Activated CD8-positive, alpha-beta memory T cell treated with anti-CD3 and anti-CD28 coated beads for 36 hours (primary cell): ENCODE measurements at regions not wholly inside any gene's neighbourhood (a gene's known extent, or its start where the extent isn't known, plus 50 kb on each side); places are given as distances from the start of the nearest gene placed in this dataset.
"Not testable (repeated sequence)": the region's sequence is repeated elsewhere in the genome, so short reads cannot be mapped to it uniquely, and the experiment has no call there.

Experiments used
- CTCF ChIA-PET: fragments of 350-600 bp; sonication (Branson Sonifier 250); formaldehyde crosslinking; loops from one replicate; lab custom pipeline; 2021; ENCODE audit warnings: antibody characterized with exemption; lab: Charles Lee
- POLR2A ChIA-PET: fragments of 350-600 bp; sonication (Branson Sonifier 250); formaldehyde crosslinking; loops from one replicate; lab custom pipeline; 2021; ENCODE audit warnings: antibody characterized with exemption; lab: Charles Lee

GRCh38 chr7:126040114-126041045 is 1110.8 kb upstream of the POT1 start:
- ChIA-PET POLR2A (no interaction called here), CTCF (no interaction called here)

GRCh38 chr7:126026421-126027088 is 1096.9 kb upstream of the POT1 start:
- CTCF ChIA-PET = no interaction called here
- POLR2A ChIA-PET = no interaction called here

GRCh38 chr7:126022452-126022851 is 1092.8 kb upstream of the POT1 start:
- ChIA-PET CTCF (no interaction called here), POLR2A (no interaction called here)

- ChIA-PET CTCF (no interaction called here), POLR2A (no interaction called here)
These were observed 1087.1 kb upstream of the POT1 start for GRCh38 chr7:126016722-126017121.

- POLR2A ChIA-PET = no interaction called here
These were observed 1075.4 kb upstream of the POT1 start for GRCh38 chr7:126005064-126005463.

GRCh38 chr7:126001349-126001748 is 1071.7 kb upstream of the POT1 start:
- ChIA-PET CTCF (no interaction called here), POLR2A (no interaction called here)

More at GRCh38 chr7:126005064-126005463, 1075.4 kb upstream of the POT1 start:
- CTCF ChIA-PET = no interaction called here

- ChIA-PET CTCF (no interaction called here), POLR2A (no interaction called here)
These were observed 1055.2 kb upstream of the POT1 start for GRCh38 chr7:125984795-125985194.

- ChIA-PET CTCF (no interaction called here), POLR2A (no interaction called here)
These were observed 1042.0 kb upstream of the POT1 start for GRCh38 chr7:125971656-125972055.

GRCh38 chr7:125966278-125967048 is 1036.8 kb upstream of the POT1 start:
- ChIA-PET CTCF (no interaction called here), POLR2A (no interaction called here)

GRCh38 chr7:125934955-125935354 is 1005.3 kb upstream of the POT1 start:
- POLR2A ChIA-PET = no interaction called here
- CTCF ChIA-PET = no interaction called here

GRCh38 chr7:125934539-125934938 is 1004.9 kb upstream of the POT1 start:
- ChIA-PET CTCF (no interaction called here), POLR2A (no interaction called here)

GRCh38 chr7:125930848-125931247 is 1001.2 kb upstream of the POT1 start:
- ChIA-PET CTCF (no interaction called here), POLR2A (no interaction called here)

GRCh38 chr7:125927556-125927955 is 997.9 kb upstream of the POT1 start:
- POLR2A ChIA-PET = no interaction called here
- CTCF ChIA-PET = no interaction called here

GRCh38 chr7:125926621-125927020 is 997.0 kb upstream of the POT1 start:
- ChIA-PET POLR2A (no interaction called here), CTCF (no interaction called here)

GRCh38 chr7:125924037-125924436 is 994.4 kb upstream of the POT1 start:
- POLR2A ChIA-PET = no interaction called here
- CTCF ChIA-PET = no interaction called here

GRCh38 chr7:125915381-125915948 is 985.8 kb upstream of the POT1 start:
- CTCF ChIA-PET, POLR2A ChIA-PET: not testable (repeated sequence)

- ChIA-PET POLR2A (no interaction called here), CTCF (no interaction called here)
These were observed 979.1 kb upstream of the POT1 start for GRCh38 chr7:125908711-125909110.

GRCh38 chr7:125899577-125899976 is 970.0 kb upstream of the POT1 start:
- POLR2A ChIA-PET = no interaction called here
- CTCF ChIA-PET = no interaction called here

GRCh38 chr7:125892434-125892833 is 962.8 kb upstream of the POT1 start:
- ChIA-PET CTCF (no interaction called here), POLR2A (no interaction called here)

- ChIA-PET CTCF (no interaction called here), POLR2A (no interaction called here)
These were observed 949.4 kb upstream of the POT1 start for GRCh38 chr7:125878988-125879387.
